ENCODE measurements at regions not wholly inside any gene's neighbourhood (a gene's known extent, or its start where the extent isn't known, plus 50 kb on each side); places are given as distances from the start of the nearest gene placed in this dataset.
A peak's percentile ranks its signal among the peaks of the same experiment; 100 is the strongest.

- DNase-seq = no peak
Measured at GRCh38 chr13:107139006-107139405, 571.1 kb upstream of the ARGLU1 start.

- no peak for DNase-seq
Measured at GRCh38 chr13:107138486-107138885, 570.5 kb upstream of the ARGLU1 start.

- DNase-seq = no peak
Measured at GRCh38 chr13:107133950-107134349, 566.0 kb upstream of the ARGLU1 start.

GRCh38 chr13:107130566-107130965 is 562.6 kb upstream of the ARGLU1 start:
- no peak for DNase-seq

GRCh38 chr13:107124730-107125129 is 556.8 kb upstream of the ARGLU1 start:
- DNase-seq = peak; percentile 17 to 57

GRCh38 chr13:107124129-107124718 is 556.3 kb upstream of the ARGLU1 start:
- DNase-seq = peak; percentile 15 to 40

- no peak for DNase-seq
Measured at GRCh38 chr13:107121793-107122192, 553.9 kb upstream of the ARGLU1 start.

GRCh38 chr13:107119989-107120881 is 552.3 kb upstream of the ARGLU1 start:
- no peak for DNase-seq

GRCh38 chr13:107118506-107118905 is 550.6 kb upstream of the ARGLU1 start:
- DNase-seq = no peak

- no peak for DNase-seq
Measured at GRCh38 chr13:107117327-107118012, 549.5 kb upstream of the ARGLU1 start.

- no peak for DNase-seq
Measured at GRCh38 chr13:107113387-107113786, 545.5 kb upstream of the ARGLU1 start.

- no peak for DNase-seq
Measured at GRCh38 chr13:107111248-107111647, 543.3 kb upstream of the ARGLU1 start.

- DNase-seq = no peak
Measured at GRCh38 chr13:107104631-107105030, 536.7 kb upstream of the ARGLU1 start.

GRCh38 chr13:107102676-107103075 is 534.7 kb upstream of the ARGLU1 start:
- DNase-seq = no peak

- DNase-seq = no peak
Measured at GRCh38 chr13:107099661-107100060, 531.7 kb upstream of the ARGLU1 start.

GRCh38 chr13:107097916-107098315 is 530.0 kb upstream of the ARGLU1 start:
- DNase-seq = no peak

- no peak for DNase-seq
Measured at GRCh38 chr13:107095876-107096275, 527.9 kb upstream of the ARGLU1 start.

GRCh38 chr13:107091861-107092260 is 523.9 kb upstream of the ARGLU1 start:
- DNase-seq = no peak

- no peak for DNase-seq
Measured at GRCh38 chr13:107091428-107091827, 523.5 kb upstream of the ARGLU1 start.

- no peak for DNase-seq
Measured at GRCh38 chr13:107088061-107088460, 520.1 kb upstream of the ARGLU1 start.

- DNase-seq = no peak
Measured at GRCh38 chr13:107079423-107080049, 511.6 kb upstream of the ARGLU1 start.

GRCh38 chr13:107078229-107078765 is 510.4 kb upstream of the ARGLU1 start:
- no peak for DNase-seq

GRCh38 chr13:107076801-107077200 is 508.9 kb upstream of the ARGLU1 start:
- no peak for DNase-seq
